ES-I3 (cell line): ENCODE measurements at regions not wholly inside any gene's neighbourhood (a gene's known extent, or its start where the extent isn't known, plus 50 kb on each side); places are given as distances from the start of the nearest gene placed in this dataset.
A peak's percentile ranks its signal among the peaks of the same experiment; 100 is the strongest.

Experiments
- H3K36me3 ChIP-seq: 2 replicates; pipeline ENCODE4 v1.6.1; 2013; ENCODE audit warnings: mild to moderate bottlenecking, low read length, control low read depth, moderate library complexity; ENCODE audit not compliant: insufficient read depth
- H3K4me1 ChIP-seq: 2 replicates; pipeline ENCODE4 v1.6.1; 2013; ENCODE audit warnings: mild to moderate bottlenecking, control low read depth, low read length; ENCODE audit not compliant: insufficient read depth
- H3K9ac ChIP-seq: 2 replicates; pipeline ENCODE4 v1.6.1; 2013; ENCODE audit warnings: low read depth, mild to moderate bottlenecking, low read length, moderate library complexity
- H3K9me3 ChIP-seq: 2 replicates; pipeline ENCODE4 v1.6.1; 2013; ENCODE audit warnings: mild to moderate bottlenecking, low read length, moderate library complexity; ENCODE audit not compliant: control insufficient read depth, insufficient read depth

- Histone ChIP-seq H3K4me1 (no peaks in the 10 kb centered on the region), H3K9ac (no peak overlapping the region), H3K9me3 (no peaks in the 10 kb centered on the region), H3K36me3 (no peaks in the 10 kb centered on the region)
Measured at GRCh38 chr12:39165338-39165737, 259.9 kb upstream of the CPNE8 start.

DNA sequence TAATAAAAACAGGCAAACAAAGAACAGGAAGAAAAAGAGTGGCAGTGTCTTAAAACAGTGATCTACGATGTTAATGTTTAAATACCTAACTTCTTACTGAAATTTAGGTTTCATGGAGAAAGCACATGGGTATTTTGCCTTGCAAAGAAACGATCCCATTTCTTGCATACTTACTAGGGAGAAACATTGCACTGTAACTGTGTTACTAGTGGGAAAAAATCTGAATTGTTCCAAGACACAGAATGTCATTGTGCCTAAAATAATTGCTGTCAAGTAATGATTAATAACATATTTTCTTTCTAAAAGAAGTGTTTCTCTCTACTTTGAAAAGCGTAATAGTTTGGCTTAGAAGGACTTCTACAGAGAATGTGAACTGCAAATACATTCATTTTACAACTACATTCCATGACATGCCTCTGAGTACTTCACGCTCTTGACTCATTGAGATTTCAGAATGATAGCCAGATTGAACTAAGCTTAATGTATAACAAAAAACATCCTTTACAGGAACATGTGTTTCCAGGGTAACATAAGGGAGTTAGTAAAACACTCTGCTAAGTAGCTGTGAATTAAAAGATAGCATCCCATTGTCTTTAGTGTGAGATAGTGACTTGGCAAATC lies 256.2 kb upstream of the CPNE8 start:
- H3K36me3 ChIP-seq = no peaks in the 10 kb centered on the region
- no peak overlapping the region for H3K9ac ChIP-seq

DNA sequence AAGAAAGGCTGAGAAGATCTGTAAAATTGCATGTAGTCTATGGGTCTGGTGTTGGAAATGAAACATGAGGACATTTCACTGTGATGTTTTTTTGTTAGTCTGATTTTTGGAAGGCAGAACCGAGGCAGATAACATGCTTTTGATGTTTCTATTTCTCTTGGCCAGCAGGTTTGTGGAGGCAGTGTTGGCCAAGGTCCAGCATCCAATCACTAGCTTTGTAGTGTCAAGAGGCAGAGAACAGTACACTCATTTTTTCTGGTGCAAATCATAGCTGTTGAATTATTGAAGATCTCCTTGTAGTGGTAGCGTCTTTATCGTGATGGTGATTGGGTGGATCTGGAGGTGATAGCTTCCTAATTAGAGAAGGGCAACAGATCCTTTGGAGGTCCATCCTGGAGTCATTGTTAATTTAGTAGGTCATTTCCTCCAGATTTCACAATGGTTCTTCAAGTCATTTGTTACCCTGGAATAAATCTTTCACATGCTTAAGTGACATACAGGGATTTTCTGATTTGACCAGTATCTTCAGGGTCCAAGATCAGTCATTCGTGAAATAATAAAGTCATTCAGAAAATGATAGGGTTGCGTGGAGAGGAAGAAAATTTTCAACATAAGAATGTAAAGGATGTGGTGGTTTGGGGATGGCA lies 252.4 kb upstream of the CPNE8 start:
- no peaks in the 10 kb centered on the region for H3K36me3 ChIP-seq
- H3K9ac ChIP-seq = no peak overlapping the region
- H3K4me1 ChIP-seq = no peaks in the 10 kb centered on the region
- H3K9me3 ChIP-seq = no peaks in the 10 kb centered on the region; the same call in 1 of the 2 replicates

More for the DNA sequence above, 256.2 kb upstream of the CPNE8 start:
- Histone ChIP-seq H3K4me1 (no peaks in the 10 kb centered on the region), H3K9me3 (no peaks in the 10 kb centered on the region; the same call in 1 of the 2 replicates)

DNA sequence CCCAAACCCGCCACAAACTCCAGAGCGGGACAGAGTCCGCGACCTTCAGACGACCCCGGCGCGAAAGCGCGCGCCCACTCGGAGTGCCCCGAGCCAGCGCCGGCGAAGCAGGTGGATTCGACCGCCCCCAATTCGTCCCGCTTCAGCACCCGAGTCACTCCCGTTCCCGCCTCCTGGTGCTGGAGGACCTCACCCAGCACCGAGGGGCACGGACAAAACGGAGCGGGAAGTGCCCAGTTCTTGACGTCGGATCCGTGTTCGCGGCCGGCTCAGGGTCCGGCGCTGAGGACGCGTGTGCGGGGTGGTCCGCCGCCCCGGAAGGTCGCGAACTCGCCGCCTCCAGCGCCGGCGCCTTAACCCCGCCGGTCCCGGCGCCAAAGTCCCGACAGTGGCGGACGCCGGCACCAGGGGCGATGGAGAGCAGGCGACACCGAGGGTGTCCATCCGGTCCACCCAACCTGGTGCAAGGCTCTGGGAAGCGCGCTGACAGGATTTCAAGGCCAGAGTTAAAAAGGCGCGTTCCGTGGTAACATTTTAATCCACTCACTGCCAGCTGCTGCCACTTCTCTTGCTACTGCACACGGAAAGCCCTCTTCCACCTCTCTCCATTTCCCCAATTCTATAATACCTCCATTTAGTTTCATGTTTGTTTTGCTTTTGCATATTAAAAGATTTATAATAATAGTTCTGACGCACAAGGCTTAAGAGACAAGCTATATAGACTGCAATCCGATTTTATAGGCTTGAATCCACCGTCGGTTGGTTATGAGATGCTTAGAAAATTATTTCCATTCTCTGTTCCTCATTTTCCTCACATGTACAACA lies 240.0 kb upstream of the CPNE8 start:
- peak overlapping the region; percentile 85 for H3K9ac ChIP-seq
- no peaks in the 10 kb centered on the region for H3K4me1 ChIP-seq
- H3K9me3 ChIP-seq = no peaks in the 10 kb centered on the region
- H3K36me3 ChIP-seq = no peaks in the 10 kb centered on the region

DNA sequence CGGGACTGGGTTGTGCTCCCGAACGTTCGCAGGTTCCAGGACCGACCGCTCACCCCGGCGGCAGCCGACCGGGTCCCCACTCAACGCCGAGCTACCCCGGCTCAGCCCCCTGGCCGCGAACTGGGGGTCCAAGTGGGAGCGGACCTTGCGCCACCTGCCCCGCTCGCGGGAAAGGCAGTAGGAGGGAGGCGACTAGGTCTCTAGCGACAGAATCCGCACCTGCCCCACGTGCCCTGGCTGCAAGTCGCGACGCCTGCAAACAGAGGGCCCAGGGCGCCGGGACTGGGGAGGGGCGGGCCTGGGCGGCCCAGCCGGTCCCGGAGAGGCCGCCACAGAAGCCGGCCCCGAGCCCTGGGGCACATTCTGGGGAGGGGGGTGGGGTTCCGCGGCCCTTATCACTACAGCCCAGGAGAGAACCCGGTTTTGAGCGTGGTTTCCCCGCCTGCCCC lies 239.2 kb upstream of the CPNE8 start:
- Histone ChIP-seq H3K4me1 (no peaks in the 10 kb centered on the region), H3K36me3 (no peaks in the 10 kb centered on the region), H3K9ac (peak overlapping the region; percentile 85), H3K9me3 (no peaks in the 10 kb centered on the region)

DNA sequence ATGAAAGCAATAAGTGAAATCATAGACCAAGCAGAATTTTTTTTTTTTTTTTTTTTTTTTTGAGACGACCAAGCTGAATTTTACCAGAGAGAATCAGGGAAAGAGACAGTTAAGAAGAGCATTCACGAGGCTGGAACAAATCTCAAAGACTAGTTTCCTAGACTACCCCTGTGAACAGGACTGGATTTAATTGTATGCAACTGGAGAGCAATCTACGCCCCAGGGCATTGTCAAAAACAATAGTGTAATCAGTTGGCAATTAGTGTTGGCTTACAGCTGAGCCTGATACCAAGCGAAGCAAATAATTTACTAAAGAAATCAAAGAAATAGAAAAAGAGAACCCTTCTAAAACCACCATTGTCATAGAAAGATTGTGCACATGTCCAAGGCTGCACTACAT lies 232.9 kb upstream of the CPNE8 start:
- Histone ChIP-seq H3K4me1 (no peaks in the 10 kb centered on the region), H3K36me3 (no peaks in the 10 kb centered on the region), H3K9ac (no peak overlapping the region), H3K9me3 (no peaks in the 10 kb centered on the region)

- H3K36me3 ChIP-seq = no peaks in the 10 kb centered on the region
- peaks cover 22% of the 10 kb centered on the region for H3K4me1 ChIP-seq
- no peak overlapping the region for H3K9ac ChIP-seq
- H3K9me3 ChIP-seq = no peaks in the 10 kb centered on the region
Measured at GRCh38 chr12:39127401-39127800, 222.0 kb upstream of the CPNE8 start.

DNA sequence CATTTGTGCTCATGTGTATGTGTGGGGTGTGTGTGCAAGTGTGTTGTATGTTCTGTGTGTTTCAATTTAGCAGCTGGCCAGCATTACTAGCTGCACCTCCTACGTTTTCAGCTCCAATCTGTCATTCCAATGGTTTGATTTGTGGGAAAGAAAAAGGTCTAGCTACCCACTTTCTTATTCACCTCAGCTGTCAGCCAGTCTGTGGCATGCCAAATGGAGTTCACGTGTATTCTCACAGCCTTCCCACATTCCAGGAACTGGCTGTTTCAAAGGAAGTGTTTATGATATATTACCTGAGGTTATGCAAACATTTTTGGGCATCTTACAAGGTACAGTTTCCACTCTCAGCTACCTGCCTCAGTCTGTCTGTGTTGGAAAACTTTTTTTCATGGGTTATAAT lies 220.2 kb upstream of the CPNE8 start:
- Histone ChIP-seq H3K9me3 (no peaks in the 10 kb centered on the region), H3K9ac (no peak overlapping the region), H3K36me3 (no peaks in the 10 kb centered on the region), H3K4me1 (peaks cover 22% of the 10 kb centered on the region)

- H3K9ac ChIP-seq = no peak overlapping the region
- H3K4me1 ChIP-seq = peaks cover 22% of the 10 kb centered on the region
- no peaks in the 10 kb centered on the region for H3K36me3 ChIP-seq
- no peaks in the 10 kb centered on the region for H3K9me3 ChIP-seq
Measured at GRCh38 chr12:39124768-39125167, 219.4 kb upstream of the CPNE8 start.

GRCh38 chr12:39123580-39124253 lies 218.3 kb upstream of the CPNE8 start:
- H3K9ac ChIP-seq = no peak overlapping the region
- H3K4me1 ChIP-seq = peaks cover 22% of the 10 kb centered on the region
- H3K36me3 ChIP-seq = no peaks in the 10 kb centered on the region
- no peaks in the 10 kb centered on the region for H3K9me3 ChIP-seq

GRCh38 chr12:39122562-39123204 lies 217.3 kb upstream of the CPNE8 start:
- no peak overlapping the region for H3K9ac ChIP-seq
- H3K9me3 ChIP-seq = no peaks in the 10 kb centered on the region
- H3K36me3 ChIP-seq = no peaks in the 10 kb centered on the region
- peaks cover 22% of the 10 kb centered on the region for H3K4me1 ChIP-seq

DNA sequence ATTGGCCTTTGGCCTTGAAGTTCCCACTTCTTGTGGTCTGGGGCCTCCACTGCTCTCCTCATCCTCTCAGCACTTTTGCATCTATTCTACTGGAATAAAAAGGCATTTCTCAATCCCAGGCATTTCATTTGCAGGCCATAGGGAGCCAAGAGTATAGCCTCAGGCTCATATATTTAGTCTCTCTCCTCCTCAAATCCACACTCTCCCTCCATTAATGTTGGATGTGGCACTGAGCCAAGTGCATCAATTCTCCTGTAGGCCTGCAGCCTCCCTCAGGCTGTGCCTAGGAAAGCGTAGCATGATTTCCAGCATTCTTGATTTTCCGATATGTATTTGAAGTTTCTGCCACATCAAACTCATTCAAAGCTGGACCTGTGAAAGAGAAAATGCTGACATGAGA lies 211.5 kb upstream of the CPNE8 start:
- H3K9me3 ChIP-seq = no peaks in the 10 kb centered on the region; the same call in 1 of the 2 replicates
- H3K36me3 ChIP-seq = no peaks in the 10 kb centered on the region
- no peaks in the 10 kb centered on the region for H3K4me1 ChIP-seq
- H3K9ac ChIP-seq = no peak overlapping the region

GRCh38 chr12:39112064-39112463 lies 206.7 kb upstream of the CPNE8 start:
- Histone ChIP-seq H3K4me1 (no peaks in the 10 kb centered on the region), H3K9ac (no peak overlapping the region), H3K9me3 (no peaks in the 10 kb centered on the region; the same call in 1 of the 2 replicates), H3K36me3 (no peaks in the 10 kb centered on the region)

DNA sequence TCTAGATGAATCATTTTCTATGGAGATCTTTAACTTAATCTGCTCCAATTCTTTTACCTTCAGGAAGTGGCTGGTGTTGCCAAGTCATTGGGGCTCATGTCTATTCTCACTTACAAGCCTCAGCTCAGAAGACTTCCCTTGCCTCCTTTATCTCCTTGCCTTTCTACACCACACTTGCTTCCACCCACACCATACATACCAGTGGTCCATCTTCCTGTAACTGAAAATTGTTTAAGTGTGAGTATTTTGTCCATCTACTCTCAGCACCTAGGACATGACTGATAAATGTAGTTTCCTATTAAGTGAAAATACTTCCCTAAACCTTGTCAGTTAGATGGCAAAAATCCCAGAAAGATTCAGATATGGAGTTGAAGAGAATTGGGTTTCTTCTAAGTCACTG lies 199.7 kb upstream of the CPNE8 start:
- no peaks in the 10 kb centered on the region for H3K9me3 ChIP-seq
- no peak overlapping the region for H3K9ac ChIP-seq
- peaks cover 6% of the 10 kb centered on the region; the same call in 1 of the 2 replicates for H3K4me1 ChIP-seq
- no peaks in the 10 kb centered on the region for H3K36me3 ChIP-seq
